Cardiac muscle cell (in vitro differentiated cells and primary cell): ENCODE measurements at regions not wholly inside any gene's neighbourhood (a gene's known extent, or its start where the extent isn't known, plus 50 kb on each side); places are given as distances from the start of the nearest gene placed in this dataset.

Experiments
- DNase-seq, 2 donors: peaks; one replicate each; pipeline versions ENCODE4 v3.0.0 to v3.0.0-alpha.2; 2010 to 2017; ENCODE audit warnings: low read depth in 1 of 2, low spot score in 1 of 2
- H3K27ac ChIP-seq: fragments of 200-600 bp; sonication (generic); 2 replicates; pipeline ENCODE4 v1.5.1; 2016
- H3K27me3 ChIP-seq: fragments of 200-600 bp; sonication (generic); 2 replicates; pipeline ENCODE4 v1.6.0; 2016; ENCODE audit warnings: control low read depth
- H3K36me3 ChIP-seq: fragments of 200-600 bp; sonication (generic); 2 replicates; pipeline ENCODE4 v1.5.1; 2016; ENCODE audit warnings: control low read depth
- H3K4me1 ChIP-seq: fragments of 200-600 bp; sonication (generic); 2 replicates; pipeline ENCODE4 v1.8.1; 2017; ENCODE audit warnings: low read depth, mild to moderate bottlenecking, mixed run types
- H3K4me3 ChIP-seq: fragments of 200-600 bp; sonication (generic); 2 replicates; pipeline ENCODE4 v1.5.1; 2016; ENCODE audit warnings: mild to moderate bottlenecking
- H3K9me3 ChIP-seq: fragments of 200-600 bp; sonication (generic); 2 replicates; pipeline ENCODE4 v1.5.1; 2017; ENCODE audit warnings: low read depth, mild to moderate bottlenecking, control low read depth
- TF ChIP-seq, protein P1 (sequence below): IDR thresholded peaks from 2 replicates; pipeline ENCODE4 v1.5.1; 2012; ENCODE audit warnings: low read depth, mild to moderate bottlenecking, low read length

DNA sequence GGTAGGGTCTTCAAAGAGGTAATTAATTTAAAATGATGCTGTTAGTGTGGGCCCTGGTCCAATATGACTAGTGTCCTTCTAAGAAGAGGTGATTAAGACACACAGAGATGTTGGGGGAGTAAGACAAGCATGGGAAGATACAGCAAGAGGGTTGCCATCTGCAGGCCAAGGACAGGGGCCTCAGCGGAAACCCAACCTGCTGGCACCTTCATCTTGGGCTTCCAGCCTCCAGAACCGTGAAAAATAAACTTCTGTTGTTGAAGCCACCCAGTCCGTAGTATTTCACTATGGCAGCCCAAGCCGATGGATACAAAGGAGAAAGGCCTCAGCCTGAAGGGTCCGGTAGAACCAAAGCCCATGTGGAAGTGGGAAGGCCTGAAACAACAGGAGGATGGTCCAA, 161.7 kb upstream of the UBE2E1 start:
- TF ChIP-seq, protein P1, sequence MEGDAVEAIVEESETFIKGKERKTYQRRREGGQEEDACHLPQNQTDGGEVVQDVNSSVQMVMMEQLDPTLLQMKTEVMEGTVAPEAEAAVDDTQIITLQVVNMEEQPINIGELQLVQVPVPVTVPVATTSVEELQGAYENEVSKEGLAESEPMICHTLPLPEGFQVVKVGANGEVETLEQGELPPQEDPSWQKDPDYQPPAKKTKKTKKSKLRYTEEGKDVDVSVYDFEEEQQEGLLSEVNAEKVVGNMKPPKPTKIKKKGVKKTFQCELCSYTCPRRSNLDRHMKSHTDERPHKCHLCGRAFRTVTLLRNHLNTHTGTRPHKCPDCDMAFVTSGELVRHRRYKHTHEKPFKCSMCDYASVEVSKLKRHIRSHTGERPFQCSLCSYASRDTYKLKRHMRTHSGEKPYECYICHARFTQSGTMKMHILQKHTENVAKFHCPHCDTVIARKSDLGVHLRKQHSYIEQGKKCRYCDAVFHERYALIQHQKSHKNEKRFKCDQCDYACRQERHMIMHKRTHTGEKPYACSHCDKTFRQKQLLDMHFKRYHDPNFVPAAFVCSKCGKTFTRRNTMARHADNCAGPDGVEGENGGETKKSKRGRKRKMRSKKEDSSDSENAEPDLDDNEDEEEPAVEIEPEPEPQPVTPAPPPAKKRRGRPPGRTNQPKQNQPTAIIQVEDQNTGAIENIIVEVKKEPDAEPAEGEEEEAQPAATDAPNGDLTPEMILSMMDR, result no peak
- H3K36me3 ChIP-seq, result no peaks in the 10 kb centered on the region
- H3K27ac ChIP-seq, result no peak overlapping the region
- no peaks in the 10 kb centered on the region for H3K9me3 ChIP-seq
- H3K4me3 ChIP-seq, result no peak overlapping the region
- no peak for DNase-seq
- H3K27me3 ChIP-seq, result no peaks in the 10 kb centered on the region
- H3K4me1 ChIP-seq, result no peaks in the 10 kb centered on the region

DNA sequence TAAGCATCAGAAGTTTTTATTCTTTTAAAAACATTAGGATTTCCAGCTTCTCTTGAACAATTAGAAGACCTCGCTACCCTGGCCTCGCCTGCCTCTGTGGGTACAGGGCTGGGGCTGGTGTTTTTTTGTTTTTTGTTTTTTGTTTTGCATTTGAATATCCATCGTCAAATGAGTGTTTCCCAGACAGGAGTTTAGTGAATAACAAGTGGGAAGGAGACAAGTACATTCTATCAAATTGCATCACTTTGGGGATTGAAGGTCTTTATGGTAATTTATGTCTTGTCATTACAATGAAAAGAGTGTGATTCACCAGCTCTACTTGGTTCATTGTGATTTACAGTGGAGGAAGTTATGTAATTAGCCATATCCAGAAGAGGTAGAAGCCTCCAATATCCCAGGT, 161.1 kb upstream of the UBE2E1 start:
- TF ChIP-seq, protein P1, result no peak
- Histone ChIP-seq H3K4me1 (no peaks in the 10 kb centered on the region), H3K36me3 (no peaks in the 10 kb centered on the region), H3K27me3 (no peaks in the 10 kb centered on the region), H3K4me3 (no peak overlapping the region), H3K9me3 (no peaks in the 10 kb centered on the region), H3K27ac (no peak overlapping the region)
- DNase-seq, result no peak

DNA sequence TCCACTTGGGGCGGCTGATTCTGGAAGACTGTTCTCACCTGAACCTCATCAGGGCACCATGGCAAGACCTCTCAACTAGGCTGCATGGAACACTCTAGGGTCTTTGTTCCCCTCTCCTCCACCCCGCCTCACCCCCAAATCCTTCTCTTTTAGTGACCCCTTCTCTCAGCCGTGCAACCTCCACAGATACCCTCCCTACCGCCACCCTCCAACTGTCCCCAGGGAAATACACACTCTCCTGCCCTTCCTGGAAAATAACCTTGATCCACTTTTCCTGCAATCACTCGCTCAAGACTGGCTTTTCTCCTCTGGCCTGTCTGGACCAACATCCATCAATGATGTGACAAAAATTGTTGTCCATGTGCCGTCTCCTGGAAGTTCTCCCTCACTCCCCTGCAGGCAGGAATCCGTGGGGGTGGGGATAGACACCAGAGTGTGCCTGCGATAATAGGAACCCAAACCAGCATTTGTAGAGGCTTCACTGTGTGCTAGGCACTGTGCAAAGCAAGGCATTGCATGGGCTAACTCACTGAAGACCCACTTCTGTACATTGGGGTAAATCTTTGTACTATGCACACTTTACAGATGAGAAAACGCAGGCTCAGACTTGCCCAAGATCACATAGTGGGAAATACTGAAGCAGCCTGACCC, 160.1 kb upstream of the UBE2E1 start:
- TF ChIP-seq, protein P1, result no peak
- no peak for DNase-seq
- Histone ChIP-seq H3K4me3 (no peak overlapping the region), H3K27ac (no peak overlapping the region), H3K36me3 (no peaks in the 10 kb centered on the region), H3K27me3 (no peaks in the 10 kb centered on the region), H3K4me1 (no peaks in the 10 kb centered on the region), H3K9me3 (no peaks in the 10 kb centered on the region)

DNA sequence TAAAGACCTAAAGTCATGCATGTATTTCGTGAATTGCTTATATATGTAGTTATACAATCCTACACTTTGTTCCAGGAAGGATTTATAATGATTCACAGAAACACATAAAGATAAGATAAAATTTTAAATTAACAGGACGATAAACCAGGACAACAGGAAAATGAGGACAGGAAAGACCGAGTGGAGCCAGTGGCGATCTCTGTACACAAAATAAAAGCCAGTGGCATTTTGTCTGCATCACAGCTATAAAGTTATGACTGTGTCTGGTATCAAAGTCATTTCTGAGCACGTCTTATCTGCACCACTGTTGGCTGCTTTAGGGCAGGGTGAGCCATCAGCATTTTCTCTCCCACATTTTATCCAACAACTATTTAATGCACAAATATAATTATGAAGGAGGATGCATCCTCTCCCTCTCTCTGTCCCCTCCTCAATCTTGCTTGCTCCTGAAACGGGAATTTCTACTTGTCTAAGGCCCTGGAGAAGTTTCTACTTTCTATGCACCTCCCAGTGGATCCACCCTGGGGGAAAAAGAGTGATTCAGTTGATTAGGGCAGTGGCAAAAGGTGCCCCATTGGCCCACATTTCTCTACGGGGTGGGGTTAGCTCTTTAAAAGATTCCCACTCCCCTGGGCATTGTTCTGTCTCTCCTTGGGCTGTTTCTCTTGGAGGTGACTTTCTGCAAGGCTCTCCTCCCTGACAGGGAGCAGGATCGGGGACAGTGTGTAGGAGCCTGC, 159.4 kb upstream of the UBE2E1 start:
- TF ChIP-seq, protein P1, result no peak
- DNase-seq, result no peak
- Histone ChIP-seq H3K4me3 (no peak overlapping the region), H3K27me3 (no peaks in the 10 kb centered on the region), H3K36me3 (no peaks in the 10 kb centered on the region), H3K4me1 (no peaks in the 10 kb centered on the region), H3K9me3 (no peaks in the 10 kb centered on the region), H3K27ac (no peak overlapping the region)

DNA sequence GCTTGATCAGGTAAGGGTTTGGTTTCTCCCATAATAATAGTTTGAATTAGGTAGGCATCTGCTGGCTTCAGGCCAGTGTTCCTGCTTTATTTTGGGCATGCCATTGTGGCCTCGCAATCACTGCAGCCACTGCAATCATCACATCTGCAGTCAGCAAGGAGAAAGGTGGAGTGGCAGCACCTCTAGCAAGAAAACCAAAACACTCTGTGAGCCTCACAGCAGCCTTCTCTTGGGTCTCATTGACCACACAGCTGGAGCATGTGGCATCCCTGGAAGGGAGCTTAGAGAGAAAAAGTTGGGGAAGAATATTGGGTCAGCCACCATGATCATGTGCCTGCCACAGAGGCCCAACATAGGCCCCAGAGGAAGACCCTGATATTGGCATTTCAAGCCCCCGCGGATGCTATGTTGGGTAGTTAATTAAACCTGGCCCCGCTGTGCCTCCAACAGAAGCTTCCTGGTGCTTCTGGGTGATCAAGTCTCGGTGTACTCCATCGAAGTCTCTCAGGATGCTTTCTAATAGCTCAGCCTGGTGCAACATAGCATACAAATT, 158.0 kb upstream of the UBE2E1 start:
- TF ChIP-seq, protein P1, result no peak
- Histone ChIP-seq H3K4me3 (no peak overlapping the region), H3K9me3 (no peaks in the 10 kb centered on the region), H3K4me1 (no peaks in the 10 kb centered on the region), H3K36me3 (no peaks in the 10 kb centered on the region), H3K27me3 (no peaks in the 10 kb centered on the region), H3K27ac (no peak overlapping the region)
- no peak for DNase-seq
